SHP77 treated with DMSO at 0.1 percent for 48 hours (cell line): ENCODE measurements at regions not wholly inside any gene's neighbourhood (a gene's known extent, or its start where the extent isn't known, plus 50 kb on each side); places are given as distances from the start of the nearest gene placed in this dataset.

Experiments used
- DNase-seq: peaks from one replicate; lab custom pipeline; 2025; lab: John Stamatoyannopoulos, UW

DNA sequence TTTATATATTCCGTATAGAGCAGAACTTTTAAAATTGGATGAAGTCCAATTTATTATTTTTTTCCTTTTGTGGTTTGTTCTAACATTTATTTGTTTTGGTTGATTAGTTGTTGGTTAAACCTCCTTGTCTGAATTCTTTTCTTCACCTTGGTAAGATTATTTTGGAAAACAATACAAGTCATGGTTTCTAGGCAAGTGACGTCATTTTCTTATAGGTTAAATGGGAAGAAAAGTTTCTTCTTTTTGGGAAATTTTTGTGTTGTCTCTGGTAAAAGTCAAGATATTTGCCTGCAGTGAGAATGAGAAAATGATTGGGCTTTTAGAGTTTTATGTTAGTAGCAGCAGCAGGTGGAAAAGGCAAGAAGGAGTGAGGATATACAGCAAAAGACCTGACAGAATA, 197.9 kb downstream of the OTOR start:
- DNase-seq, result no peak

DNA sequence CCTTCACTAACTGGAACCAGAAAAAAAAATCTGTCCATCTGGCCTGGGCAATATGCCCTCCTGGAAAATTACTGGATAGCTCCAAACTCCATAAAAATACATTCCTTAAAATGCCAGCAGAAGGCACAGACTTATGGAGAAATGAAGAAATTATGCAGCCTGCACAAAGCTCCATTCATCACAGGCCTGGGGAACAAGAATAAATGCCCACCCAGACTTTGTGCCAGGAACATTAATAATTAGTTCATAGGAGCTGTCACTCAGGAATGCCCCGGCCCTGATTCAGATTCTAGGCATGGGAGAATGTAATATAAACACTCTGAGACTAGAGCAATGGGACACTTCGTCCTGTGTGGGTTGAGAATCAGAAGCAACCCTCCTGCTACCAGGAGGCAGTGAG, 199.3 kb downstream of the OTOR start:
- no peak for DNase-seq

DNA sequence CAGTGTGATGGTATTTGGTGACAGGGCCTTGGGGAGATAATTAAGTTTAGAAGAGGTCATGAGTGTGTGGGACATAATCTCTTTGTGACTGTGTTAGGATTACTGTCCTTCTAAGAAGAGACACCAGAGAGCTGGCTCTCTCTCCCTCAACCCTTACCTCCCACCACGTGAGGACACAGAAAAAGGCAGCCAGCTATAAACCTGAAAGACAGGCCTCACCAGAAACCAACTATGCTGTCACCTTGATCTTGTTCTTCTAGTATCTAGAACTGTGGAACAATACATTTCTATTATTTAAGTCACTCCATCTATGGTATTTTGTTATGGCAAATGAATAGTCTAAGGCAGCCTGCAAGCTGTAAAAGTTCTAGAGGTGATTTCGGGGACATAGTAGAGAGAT, 203.7 kb downstream of the OTOR start:
- DNase-seq, result no peak

DNA sequence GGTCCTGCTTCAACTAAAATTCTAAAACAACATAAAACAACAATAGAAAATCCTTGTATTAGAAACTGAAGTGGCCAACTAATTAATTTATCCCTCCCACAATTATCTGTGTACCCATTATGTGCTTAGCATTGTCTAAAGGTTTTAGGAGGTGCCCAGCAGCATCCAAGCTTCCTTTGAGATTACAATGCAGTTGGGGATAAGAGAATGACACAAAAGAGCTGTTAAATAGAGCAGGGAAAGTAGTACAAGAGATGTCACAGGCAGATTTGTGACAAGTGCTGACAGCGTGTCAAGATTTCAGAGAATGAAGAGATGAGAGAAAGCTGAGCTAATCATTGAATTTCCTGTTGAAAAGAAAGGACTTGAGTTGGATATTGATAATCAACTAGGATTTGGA, 204.8 kb downstream of the OTOR start:
- no peak for DNase-seq

DNA sequence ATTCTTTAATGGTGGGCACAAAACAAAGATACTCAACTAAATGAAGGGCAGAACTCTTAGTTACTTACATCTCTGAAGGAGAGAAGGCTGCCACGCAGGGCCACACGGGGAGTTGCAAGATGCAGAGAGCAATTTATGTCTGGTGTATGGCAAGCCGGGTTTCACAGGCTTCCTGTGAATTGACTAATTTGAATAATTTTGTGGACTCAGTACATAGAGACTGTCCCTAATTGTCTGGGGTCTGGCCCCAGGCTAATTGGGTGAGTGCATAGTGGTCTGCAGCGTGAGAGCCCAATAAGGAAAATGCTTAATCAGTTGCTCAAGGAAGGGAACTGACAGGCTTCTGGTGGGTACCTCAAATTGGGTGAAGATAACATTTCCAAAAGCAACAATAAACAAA, 205.7 kb downstream of the OTOR start:
- DNase-seq, result no peak

DNA sequence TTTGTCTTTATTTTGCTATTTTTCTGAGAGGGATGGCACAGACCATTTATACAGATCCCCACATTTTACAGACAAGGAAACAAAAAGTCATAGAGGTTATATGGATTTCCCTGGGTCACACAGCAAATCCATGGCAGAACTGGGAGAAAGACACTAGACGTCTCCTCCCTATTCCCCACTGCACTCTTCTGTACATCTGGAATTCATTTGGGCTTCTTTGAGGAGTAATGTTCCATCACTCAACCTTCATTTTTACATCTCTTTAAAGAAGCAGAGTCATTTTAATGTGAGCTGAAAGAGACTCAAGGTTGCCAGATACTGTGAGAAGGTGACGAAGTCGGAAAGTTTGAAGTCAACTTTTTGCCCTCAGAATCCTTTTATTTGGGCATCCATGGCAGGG, 207.3 kb downstream of the OTOR start:
- no peak for DNase-seq

DNA sequence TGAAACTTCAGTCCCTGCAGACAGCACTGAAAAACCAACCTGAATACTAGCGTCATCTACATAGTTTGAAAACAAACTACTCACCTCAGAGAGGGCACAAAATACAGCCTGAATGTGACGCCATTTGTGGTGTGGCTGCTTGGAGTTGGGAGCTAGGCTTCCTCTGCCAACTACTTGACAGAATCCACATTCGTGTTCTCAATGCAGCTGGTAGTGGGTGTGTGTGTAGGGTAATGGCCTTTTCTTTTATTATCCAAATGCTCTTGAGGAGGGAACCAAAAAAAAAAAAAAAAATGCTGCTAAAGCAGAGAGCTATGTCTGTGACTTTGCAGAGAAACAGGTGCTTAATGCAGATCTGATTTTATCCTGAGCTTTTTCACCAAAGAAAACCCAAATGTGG, 207.8 kb downstream of the OTOR start:
- no peak for DNase-seq

DNA sequence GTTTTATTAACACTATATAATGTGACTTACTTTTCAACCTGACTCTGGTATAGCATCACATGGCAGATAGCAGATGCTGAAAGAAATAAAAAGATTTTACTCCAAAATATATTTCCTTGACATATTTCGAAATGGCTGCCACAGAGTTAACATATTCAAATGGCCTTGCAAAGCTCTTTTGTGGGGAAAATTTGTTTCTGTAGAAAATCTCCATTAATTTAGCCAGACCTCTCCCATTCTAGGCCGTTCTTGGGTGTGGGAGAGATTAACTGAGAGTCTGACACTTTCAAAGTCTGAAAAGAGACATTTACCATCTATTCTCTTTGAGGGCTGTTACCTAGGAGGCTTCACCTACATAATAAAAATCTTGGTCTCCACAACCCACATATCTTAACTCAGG, 217.2 kb downstream of the OTOR start:
- no peak for DNase-seq

DNA sequence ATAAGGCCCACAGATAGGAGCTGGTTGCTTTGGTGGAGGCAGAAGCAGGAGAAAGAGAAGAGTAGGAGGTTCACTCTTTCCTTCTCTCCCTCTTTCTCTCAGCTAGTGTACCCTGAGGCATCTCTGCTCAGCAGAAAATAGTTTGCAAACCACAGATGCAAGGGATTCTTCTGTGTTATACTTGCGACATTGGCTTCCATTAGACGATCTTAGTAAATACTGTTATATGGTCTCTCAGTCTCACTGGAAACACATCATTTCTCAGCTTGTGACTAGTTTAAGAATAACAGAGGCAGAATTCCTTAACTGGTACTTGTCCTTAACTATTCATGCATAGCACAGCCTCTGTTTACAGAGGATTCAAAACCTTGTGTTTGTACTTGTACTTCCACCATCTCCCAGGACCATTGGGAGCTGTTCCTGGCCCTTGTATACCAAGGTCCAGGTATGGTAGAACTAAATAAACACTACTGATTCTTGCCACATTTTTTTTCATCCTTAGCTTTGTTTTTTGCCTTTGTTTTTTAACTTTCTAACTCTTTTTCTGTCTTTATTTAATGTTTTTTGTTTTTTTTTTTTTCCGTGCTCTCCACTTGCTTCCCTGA, 218.2 kb downstream of the OTOR start:
- DNase-seq, result no peak

DNA sequence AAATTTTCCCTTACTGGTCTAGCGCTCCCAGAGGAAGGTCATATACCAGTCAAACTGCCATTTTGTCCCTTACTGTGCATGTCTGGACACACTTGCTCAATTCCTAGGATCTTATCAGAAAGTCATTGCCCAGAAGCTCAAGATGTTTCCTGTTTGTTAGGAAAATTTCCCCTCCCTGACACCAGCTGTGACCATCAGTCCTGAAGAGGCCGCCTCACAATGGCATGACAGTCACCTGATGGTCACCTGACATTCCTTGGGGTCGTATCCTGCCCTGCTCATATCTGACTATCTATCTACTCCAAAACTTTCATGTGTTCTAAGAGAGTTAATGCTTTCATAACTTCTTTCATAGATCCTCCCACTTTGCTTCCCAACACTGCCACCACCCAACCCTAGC, 219.9 kb downstream of the OTOR start:
- DNase-seq, result no peak

DNA sequence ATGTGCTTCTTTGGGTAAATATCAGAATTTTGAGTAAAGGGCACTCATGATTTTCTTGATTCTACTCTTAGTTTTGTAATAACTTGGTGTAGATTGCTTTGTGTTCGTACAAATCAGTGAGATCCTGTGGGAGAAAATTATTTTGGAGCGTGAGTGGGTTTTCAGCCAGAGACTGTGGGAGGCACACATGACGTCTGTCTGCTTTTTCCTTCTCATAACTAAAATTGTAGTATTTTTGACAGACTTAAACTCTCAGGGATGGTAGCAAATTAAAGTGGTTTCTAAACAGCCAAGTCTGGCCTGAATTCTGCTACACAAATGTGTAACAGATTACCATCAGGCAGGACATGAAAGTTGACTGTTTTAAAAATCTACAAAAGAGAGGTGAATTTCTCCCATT, 222.6 kb downstream of the OTOR start:
- no peak for DNase-seq

DNA sequence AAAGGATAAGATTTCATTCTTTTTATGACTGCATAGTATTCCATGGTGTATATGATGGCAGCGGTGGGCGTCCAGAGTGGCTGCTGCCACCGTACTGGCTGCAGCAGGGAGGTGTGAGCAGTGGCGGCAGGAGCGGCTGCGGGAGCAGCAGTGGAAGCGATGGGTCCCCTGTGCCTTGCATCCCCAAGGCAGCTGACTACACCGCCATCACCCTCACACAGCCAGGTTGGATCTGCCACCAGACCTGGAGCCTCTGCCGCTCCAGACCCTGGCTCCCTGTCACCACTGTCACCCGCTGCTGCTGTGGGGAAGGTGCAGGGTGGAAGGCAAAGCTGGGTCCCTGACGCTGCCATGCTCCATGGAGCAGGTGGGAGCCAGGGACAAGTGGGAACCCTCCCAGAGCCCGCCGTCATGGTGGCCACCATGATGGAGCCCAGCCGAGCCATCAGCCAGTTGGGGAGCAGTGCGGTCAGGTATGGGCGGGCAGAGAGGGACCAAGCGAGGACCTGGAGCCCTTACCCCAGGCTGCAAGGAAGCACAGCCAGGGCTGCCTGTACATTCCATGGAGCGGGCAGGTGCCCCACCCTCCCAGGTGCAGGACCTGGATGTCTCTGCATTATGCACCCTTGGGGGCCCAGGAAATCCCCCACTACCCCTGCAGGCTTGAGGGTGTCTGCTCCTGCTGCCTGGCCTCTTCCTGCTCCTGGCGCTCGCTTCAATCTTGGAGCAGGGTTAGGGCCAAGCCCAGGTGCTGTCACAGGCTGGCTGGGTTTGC, 226.1 kb downstream of the OTOR start:
- DNase-seq, result no peak

DNA sequence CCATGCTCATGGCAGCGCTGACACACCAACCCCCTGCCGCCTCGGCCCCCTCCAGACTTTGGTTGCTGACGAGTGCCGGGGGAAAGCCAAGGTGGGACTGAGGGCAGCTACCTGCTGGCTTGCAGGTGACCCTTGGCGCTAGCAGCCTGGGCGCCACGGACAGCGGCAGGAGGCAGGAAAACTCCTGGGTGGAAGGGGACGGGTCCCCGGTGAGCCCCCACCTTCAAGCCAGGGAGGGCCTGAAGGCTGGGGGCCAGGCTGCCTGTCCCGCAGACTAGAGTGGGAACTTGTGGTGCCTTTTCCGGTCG, 226.7 kb downstream of the OTOR start:
- no peak for DNase-seq

DNA sequence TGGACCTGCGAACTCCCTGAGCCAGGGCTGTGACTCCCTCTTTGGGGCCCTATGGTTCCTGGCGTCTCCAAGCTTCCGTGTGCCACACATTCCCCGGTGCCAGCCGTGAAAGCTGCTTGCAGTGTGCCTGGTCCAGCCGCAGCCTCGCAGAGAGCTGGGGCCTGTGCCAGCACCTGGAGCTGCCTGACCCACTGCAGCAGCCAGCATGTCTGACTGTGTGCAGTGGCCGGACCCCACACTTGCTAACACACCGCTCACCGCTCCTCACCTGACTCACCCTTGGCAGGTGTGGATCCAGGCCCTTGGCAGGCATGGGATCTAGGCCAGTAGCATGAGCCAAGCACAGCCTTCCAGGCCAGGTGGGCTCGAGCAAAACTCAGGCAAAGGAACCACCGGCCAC, 227.5 kb downstream of the OTOR start:
- no peak for DNase-seq

DNA sequence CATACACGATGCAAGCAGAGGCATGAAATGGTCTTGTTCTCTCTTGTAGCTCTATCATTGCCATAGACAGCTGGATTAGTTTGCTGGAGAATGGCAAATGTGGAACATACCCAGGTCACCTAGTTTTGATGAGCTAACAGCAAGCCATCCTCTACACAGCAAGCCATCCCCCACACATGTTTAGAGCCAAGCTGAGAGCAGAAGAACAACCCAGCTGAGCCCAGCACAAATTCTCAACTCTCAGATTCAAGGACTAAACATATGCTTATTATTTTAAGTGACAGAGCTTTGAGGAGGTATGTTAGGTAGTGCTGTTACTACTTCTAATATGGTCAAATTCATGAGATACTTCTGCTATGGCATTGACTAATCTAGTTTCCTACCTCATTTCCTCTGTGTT, 230.3 kb downstream of the OTOR start:
- no peak for DNase-seq

DNA sequence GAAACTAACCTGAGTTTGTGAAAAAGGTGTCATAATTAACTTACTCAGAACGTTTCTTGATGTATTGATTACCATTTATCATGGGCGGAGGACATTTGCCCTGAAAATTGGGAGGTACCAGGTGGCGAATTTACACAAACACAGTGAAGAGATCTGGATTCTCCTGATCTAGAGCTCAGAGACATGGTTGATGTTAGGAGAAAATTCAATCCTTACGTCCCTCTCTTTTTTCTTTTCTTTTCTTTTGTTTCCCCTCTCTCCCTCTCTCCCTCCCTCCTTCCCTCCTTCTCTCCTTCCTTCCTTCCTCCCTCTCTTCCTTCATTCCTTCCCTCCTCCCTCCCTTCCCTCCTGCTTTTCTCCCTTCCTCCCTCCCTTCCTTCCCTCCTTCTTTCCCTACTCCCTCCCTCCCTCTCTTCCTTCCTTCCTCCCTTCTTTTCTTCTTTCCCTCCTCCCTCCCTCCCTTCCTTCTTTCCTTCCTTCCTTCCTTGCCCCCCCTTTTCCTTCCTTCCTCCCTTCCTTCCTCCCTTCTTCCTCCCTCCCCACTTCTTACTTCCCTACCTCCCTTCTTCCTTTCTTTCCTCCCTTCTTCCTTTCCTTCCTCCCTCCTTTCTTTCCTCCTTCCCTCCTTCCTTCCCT, 234.1 kb downstream of the OTOR start:
- DNase-seq, result no peak

DNA sequence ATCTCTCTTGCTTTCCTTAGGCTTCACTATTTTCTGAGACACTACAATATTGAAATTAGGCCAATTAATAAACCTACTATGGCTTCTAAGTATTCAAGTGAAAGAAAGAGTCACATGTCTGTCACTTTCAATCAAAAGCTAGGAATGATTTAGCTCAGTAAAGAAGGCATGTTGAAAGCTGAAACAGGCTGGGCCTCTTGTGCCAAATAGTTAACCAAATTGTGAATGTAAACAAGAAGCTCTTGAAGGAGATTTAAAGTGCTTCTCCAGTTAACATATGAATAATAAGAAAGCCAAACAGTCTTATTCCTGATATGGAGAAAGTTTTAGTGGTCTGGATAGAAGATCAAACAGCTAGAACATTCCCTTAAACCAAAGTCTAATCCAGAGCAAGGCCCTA, 236.3 kb downstream of the OTOR start:
- no peak for DNase-seq

DNA sequence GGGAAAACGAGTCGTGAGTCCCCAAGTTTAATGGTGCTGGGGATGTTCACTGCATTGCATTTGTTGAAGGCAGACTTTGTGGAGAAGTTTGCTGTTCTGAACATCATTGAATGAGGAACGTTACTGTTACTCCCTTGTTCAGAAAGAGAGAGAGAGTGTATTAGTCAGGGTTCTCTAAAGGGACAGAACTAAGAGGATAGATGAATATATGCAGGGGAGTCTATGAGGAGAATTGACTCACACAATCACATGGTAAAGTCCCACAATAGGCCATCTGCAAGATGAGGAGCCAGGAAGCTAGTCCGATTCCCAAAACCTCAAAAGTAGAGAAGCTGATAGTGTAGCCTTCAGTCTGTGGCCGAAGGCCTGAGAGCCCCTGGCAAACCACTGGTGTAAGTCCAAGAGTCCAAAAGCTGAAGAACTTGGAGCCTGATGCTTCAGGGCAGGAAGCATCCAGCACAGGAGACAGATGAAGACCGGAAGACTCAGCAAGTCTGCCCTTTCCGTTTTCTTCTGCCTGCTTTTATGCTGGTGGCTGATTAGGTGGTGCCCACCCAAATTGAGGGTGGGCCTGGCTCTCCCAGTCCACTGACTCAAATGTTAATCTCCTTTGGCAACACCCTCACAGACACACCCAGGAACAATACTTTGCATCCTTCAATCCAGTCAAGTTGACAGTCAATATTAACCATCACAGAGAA, 223.5 kb upstream of the PCSK2 start:
- no peak for DNase-seq

DNA sequence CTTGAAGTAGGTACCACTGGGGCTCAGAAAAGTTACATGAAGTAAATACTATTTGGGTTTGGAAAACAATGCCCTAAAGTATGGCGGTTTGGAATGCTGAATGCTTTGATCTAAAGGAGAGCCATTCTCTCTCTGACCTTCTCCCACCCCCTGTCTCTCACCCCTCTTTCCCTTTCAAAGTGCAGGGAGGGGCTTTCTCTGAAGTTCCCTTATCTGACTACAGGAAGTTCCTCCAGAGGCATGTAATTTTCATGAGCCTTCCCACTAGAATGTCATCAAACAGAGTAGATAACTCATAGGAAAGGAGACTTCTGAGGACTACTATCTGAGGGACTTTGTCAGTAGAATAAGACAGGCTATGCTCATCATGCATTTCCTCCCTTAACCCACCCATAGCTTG, 216.7 kb upstream of the PCSK2 start:
- DNase-seq, result no peak

DNA sequence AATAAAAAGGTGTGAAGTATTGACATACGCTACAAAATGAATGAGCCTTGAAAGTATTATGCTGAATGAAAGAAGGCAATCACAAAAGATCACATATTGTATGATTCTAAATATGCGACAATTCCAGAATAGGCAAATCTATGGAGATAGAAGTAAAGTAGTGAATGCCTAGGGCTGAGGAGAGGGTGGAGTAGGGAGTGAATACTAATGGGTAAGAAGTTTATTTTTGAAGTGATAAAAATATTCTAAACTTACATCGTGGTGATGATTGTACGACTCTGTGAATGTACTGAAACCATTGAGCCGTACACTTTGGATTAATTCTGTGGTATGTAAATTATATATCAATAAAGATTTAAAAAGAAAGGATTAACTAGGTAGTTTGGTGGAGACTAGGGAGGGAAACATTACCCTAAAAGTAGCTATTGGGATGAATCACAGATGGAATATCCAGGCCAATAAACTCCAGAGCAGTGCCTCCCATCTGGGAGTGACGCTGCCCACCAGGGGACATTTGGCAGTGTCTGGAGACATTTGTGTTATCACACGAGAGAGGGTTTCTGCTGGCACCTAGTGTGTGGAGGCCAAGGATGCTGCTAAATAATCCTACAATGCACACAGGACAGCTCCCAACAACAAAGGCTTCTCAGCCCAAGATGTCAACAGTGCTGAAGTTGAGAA, 214.2 kb upstream of the PCSK2 start:
- no peak for DNase-seq

DNA sequence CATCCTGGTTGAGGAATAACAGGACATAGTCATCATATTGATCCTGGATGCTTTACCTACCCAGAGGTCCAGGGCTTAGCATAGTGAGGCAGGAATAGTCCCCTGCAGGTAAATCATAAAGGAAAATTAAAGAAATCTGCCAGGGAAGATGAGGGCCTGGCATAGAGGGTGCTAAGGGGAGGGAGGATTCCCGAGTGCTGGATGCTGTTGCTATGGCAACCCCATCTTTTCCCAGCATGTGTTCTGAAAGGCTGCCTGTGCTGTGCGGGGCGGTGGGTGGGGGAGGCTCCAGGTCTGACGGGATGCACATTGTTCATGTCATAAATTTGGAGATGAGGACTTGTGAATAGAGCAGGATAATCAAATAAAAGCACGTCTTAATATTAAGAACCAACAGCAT, 212.6 kb upstream of the PCSK2 start:
- DNase-seq, result no peak

DNA sequence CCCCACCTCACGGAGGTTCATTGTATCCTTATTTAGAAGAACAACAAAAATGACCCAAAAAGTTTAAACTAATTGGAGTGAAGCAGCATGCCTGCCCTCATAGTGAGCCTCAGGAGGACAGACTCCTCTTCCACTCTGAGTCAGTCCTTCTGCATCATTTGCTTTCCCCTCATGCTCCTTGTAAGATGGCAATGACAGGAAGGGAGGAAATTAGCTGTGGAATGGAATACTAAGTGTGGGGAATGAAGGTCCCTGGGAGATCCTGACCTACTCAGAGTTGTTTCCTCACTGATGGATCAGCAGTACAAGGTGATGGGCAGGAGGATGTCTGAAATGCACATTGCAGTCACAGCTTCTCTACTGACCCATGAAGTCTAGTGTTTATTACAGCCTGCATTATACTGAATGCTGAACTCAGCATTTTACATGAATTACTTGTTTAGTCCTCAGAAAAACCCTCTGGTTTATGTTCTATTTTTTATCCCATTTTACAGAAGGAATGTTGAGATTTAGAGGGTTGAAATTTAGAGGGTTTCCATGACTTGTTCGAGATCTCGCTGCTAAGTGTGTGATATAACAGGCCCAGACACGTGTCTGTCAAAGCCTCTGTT, 212.0 kb upstream of the PCSK2 start:
- no peak for DNase-seq
